Uterus (tissue), 3 donors: ENCODE measurements at regions not wholly inside any gene's neighbourhood (a gene's known extent, or its start where the extent isn't known, plus 50 kb on each side); places are given as distances from the start of the nearest gene placed in this dataset.

Experiments used
- DNase-seq, 2 donors: peaks; one replicate each; pipeline ENCODE4 v3.0.0-alpha.2; 2019 to 2020
- H3K27ac ChIP-seq, 2 donors: fragments of 200-600 bp; sonication (generic); 1 replicate in 1 of 2; 2 replicates in 1 of 2; pipeline ENCODE4 v1.5.1; 2016 to 2018
- H3K27me3 ChIP-seq, 2 donors: fragments of 200-600 bp; sonication (generic); one replicate each; pipeline ENCODE4 v1.5.1; 2018 to 2019; ENCODE audit warnings: control low read depth in 1 of 2
- H3K36me3 ChIP-seq, 2 donors: fragments of 200-600 bp; sonication (generic); one replicate each; pipeline ENCODE4 v1.5.1; 2019; ENCODE audit warnings: control low read depth in 1 of 2
- H3K4me1 ChIP-seq, 2 donors: fragments of 200-600 bp; sonication (generic); one replicate each; pipeline ENCODE4 v1.5.1; 2018 to 2019; ENCODE audit warnings: control low read depth in 1 of 2
- H3K4me3 ChIP-seq, 2 donors: fragments of 200-600 bp; sonication (generic); 1 replicate in 1 of 2; 2 replicates in 1 of 2; pipeline ENCODE4 v1.5.1; 2018 to 2019; ENCODE audit warnings: mild to moderate bottlenecking in 1 of 2
- H3K9me3 ChIP-seq, 2 donors: fragments of 200-600 bp; sonication (generic); one replicate each; pipeline ENCODE4 v1.5.1; 2019; ENCODE audit warnings: control low read depth in 1 of 2
- CTCF ChIP-seq, 4 experiments: fragments of 200-600 bp in 2 of 4; fragments of 450-650 bp in 2 of 4; sonication (generic) in 2 of 4; IDR thresholded peaks; one replicate each; pipeline ENCODE4 v1.5.1; 2016 to 2019; ENCODE audit warnings: antibody characterized with exemption in 4 of 4, mild to moderate bottlenecking in 2 of 4, moderate library complexity in 1 of 4
- POLR2A ChIP-seq, 2 donors: fragments of 450-650 bp; IDR thresholded peaks; one replicate each; pipeline ENCODE4 v1.6.1; 2016; ENCODE audit warnings: antibody characterized with exemption in 2 of 2, mild to moderate bottlenecking in 1 of 2, moderate library complexity in 1 of 2
- intact Hi-C: fragments of 100-400 bp; cut with DNase I; formaldehyde crosslinking; loops from one replicate; pipeline ENCODE4 v1.15.1; 2023; ENCODE audit warnings: low total_unique reads
- donor health status: DM: yes; HTN: yes; CAD: no.

DNA sequence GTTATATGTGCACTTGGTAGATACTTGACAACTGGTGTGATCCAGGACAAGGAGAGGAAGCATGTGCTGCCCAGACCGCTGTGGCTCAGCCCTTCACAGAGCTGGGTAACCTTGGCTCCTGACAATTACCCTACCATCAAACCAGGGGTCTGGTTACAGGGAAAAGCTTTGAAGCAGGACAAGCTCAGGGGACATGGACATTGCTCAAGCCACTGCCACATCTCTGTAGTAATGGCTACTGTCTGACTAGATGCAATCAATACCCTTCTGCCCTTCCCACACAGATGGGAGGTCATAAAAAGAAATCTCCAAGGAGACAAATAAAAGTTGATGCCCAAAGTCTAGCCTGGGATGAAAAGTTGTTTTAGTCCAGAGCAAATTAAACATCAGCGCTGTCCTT, 577.4 kb downstream of the MED13L start:
- H3K27ac ChIP-seq: no peak overlapping the region
- no peak for DNase-seq
- H3K4me3 ChIP-seq: no peak overlapping the region
- H3K4me1 ChIP-seq: no peaks in the 10 kb centered on the region
- intact Hi-C loops: no loop called here
- H3K9me3 ChIP-seq: no peaks in the 10 kb centered on the region
- no peaks in the 10 kb centered on the region for H3K27me3 ChIP-seq
- no peaks in the 10 kb centered on the region for H3K36me3 ChIP-seq
- TF ChIP-seq POLR2A (IDR thresholded peaks at IDR 0.05): no peak
- no peak for TF ChIP-seq CTCF (IDR thresholded peaks at IDR 0.05)

- no peak for DNase-seq
- H3K27me3 ChIP-seq: no peaks in the 10 kb centered on the region
- H3K9me3 ChIP-seq: no peaks in the 10 kb centered on the region
- H3K4me1 ChIP-seq: no peaks in the 10 kb centered on the region
- no peak overlapping the region for H3K4me3 ChIP-seq
- no peaks in the 10 kb centered on the region for H3K36me3 ChIP-seq
- intact Hi-C loops: no loop called here
- H3K27ac ChIP-seq: no peak overlapping the region
- TF ChIP-seq POLR2A (IDR thresholded peaks at IDR 0.05) (no peak), CTCF (IDR thresholded peaks at IDR 0.05) (no peak)
Measured at GRCh38 chr12:115698257-115698656, 579.2 kb downstream of the MED13L start.

- no peaks in the 10 kb centered on the region for H3K4me1 ChIP-seq
- no peaks in the 10 kb centered on the region for H3K9me3 ChIP-seq
- TF ChIP-seq POLR2A (IDR thresholded peaks at IDR 0.05) (no peak), CTCF (IDR thresholded peaks at IDR 0.05) (no peak)
- intact Hi-C loops: no loop called here
- H3K36me3 ChIP-seq: no peaks in the 10 kb centered on the region
- no peak overlapping the region for H3K27ac ChIP-seq
- no peaks in the 10 kb centered on the region for H3K27me3 ChIP-seq
- no peak overlapping the region for H3K4me3 ChIP-seq
- DNase-seq: no peak
Measured at GRCh38 chr12:115697340-115697739, 580.2 kb downstream of the MED13L start.

DNA sequence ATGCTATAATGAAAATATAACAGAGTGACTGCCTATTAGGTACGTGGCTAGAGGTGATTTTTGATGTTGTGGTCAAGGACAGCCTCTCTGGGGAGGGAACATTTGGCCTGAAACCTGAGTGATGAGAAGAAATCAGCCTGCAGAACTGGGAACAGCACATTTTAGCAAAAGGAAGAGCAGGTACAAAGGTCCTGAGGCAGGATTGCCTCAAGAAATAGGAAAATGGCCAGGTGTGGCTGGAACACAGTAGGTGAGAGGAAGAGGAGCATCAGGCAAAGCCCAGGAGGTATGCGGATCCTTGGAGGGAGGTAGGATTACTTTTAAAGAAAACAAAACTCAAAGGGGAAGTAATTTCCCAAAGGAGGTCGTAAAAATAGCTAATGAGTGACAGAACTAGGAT, 582.9 kb downstream of the MED13L start:
- no peak overlapping the region for H3K4me3 ChIP-seq
- no peaks in the 10 kb centered on the region for H3K4me1 ChIP-seq
- no peaks in the 10 kb centered on the region for H3K9me3 ChIP-seq
- no peaks in the 10 kb centered on the region for H3K36me3 ChIP-seq
- H3K27me3 ChIP-seq: no peaks in the 10 kb centered on the region
- TF ChIP-seq CTCF (IDR thresholded peaks at IDR 0.05): no peak
- no peak for TF ChIP-seq POLR2A (IDR thresholded peaks at IDR 0.05)
- intact Hi-C loops: no loop called here
- no peak overlapping the region for H3K27ac ChIP-seq
- DNase-seq: no peak

DNA sequence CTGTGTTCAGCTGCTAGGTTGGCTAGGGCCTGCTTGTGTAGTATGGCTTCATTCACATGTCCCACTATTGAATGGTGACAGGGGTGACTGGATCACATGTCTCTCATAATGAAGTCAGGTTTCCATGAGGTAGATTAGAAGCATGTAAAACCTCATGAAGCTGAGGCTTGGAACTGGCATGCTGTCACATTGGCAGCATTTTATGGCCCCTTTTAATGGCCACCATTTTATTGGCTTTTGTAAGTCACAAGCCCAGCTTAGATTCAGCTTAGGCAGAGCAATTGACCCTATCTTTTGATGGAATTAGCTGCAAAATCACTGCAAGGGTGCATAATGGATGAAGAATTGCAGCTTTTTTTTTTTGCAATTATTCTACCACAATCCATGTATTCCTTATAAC, 583.5 kb downstream of the MED13L start:
- intact Hi-C loops: no loop called here
- TF ChIP-seq POLR2A (IDR thresholded peaks at IDR 0.05): no peak
- TF ChIP-seq CTCF (IDR thresholded peaks at IDR 0.05): no peak
- no peak overlapping the region for H3K27ac ChIP-seq

More for the DNA sequence above, 583.5 kb downstream of the MED13L start:
- Histone ChIP-seq H3K4me1 (no peaks in the 10 kb centered on the region), H3K36me3 (no peaks in the 10 kb centered on the region), H3K4me3 (no peak overlapping the region), H3K9me3 (no peaks in the 10 kb centered on the region), H3K27me3 (no peaks in the 10 kb centered on the region)
- no peak for DNase-seq
